ENCODE measurements at regions not wholly inside any gene's neighbourhood (a gene's known extent, or its start where the extent isn't known, plus 50 kb on each side); places are given as distances from the start of the nearest gene placed in this dataset.

- Histone ChIP-seq H3K4me3 (ENCODE audit: low read depth in 2 of 2, low read length in 1 of 2) (no peak overlapping the region), H3K79me2 (ENCODE audit: insufficient read depth) (no peaks in the 10 kb centered on the region), H3K9ac (no peak overlapping the region), H3K4me1 (ENCODE audit: control insufficient read depth in 1 of 2, insufficient read depth in 2 of 2, low read depth in 1 of 2, low read length in 1 of 2) (peaks cover 0 to 5% of the 10 kb centered on the region in 2 experiments; a peak in 1 of 4 replicates), H4K20me1 (ENCODE audit: insufficient read depth) (no peaks in the 10 kb centered on the region), H3K9me2 (no peaks in the 10 kb centered on the region), H3K27ac (ENCODE audit: low read depth in 2 of 2, low read length in 1 of 2) (no peak overlapping the region), H3K9me3 (no peaks in the 10 kb centered on the region), H3K4me2 (no peak overlapping the region), H3K27me3 (ENCODE audit: insufficient read depth) (no peaks in the 10 kb centered on the region), H3K36me3 (replicated peaks in 1 of 2; ENCODE audit: control insufficient read depth in 1 of 2, insufficient read depth in 2 of 2, low read length in 1 of 2) (no peaks in the 10 kb centered on the region), H3F3A (replicated peaks; ENCODE audit: insufficient read depth) (no peaks in the 10 kb centered on the region), H2AFZ (ENCODE audit: low read depth) (no peak overlapping the region)
- DNase-seq: no peak
- CTCF ChIA-PET: interaction anchor here (1.6 kb wide), 1 partner anchor 674 kb away, joined by 9 read pairs; no protein-coding TSS in a partner anchor
- 73% methylated on average over 4 of the region's 4 CpGs for WGBS (ENCODE audit: low lambda C conversion rate)
- POLR2A ChIA-PET: no interaction called here
- TF ChIP-seq, protein P1, sequence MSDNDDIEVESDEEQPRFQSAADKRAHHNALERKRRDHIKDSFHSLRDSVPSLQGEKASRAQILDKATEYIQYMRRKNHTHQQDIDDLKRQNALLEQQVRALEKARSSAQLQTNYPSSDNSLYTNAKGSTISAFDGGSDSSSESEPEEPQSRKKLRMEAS (IDR thresholded peaks at IDR 0.05; ENCODE audit: low read depth): no peak
- TF ChIP-seq RFX5 (IDR thresholded peaks at IDR 0.05; ENCODE audit: low read length): no peak
- no peak for TF ChIP-seq JUND (IDR thresholded peaks at IDR 0.05)
- no peak for TF ChIP-seq ELF1 (IDR thresholded peaks at IDR 0.05)
- TF ChIP-seq, protein P2, sequence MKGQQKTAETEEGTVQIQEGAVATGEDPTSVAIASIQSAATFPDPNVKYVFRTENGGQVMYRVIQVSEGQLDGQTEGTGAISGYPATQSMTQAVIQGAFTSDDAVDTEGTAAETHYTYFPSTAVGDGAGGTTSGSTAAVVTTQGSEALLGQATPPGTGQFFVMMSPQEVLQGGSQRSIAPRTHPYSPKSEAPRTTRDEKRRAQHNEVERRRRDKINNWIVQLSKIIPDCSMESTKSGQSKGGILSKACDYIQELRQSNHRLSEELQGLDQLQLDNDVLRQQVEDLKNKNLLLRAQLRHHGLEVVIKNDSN (IDR thresholded peaks at IDR 0.05; ENCODE audit: borderline replicate concordance, low read depth): no peak
- no peak for TF ChIP-seq CHD2 (IDR thresholded peaks at IDR 0.05; ENCODE audit: low read length, partially characterized antibody)
- TF ChIP-seq TCF12 (IDR thresholded peaks at IDR 0.05): no peak
- no peak for TF ChIP-seq EZH2phosphoT487 (IDR thresholded peaks at IDR 0.05; ENCODE audit: borderline replicate concordance, low read depth)
- TF ChIP-seq, protein P3, sequence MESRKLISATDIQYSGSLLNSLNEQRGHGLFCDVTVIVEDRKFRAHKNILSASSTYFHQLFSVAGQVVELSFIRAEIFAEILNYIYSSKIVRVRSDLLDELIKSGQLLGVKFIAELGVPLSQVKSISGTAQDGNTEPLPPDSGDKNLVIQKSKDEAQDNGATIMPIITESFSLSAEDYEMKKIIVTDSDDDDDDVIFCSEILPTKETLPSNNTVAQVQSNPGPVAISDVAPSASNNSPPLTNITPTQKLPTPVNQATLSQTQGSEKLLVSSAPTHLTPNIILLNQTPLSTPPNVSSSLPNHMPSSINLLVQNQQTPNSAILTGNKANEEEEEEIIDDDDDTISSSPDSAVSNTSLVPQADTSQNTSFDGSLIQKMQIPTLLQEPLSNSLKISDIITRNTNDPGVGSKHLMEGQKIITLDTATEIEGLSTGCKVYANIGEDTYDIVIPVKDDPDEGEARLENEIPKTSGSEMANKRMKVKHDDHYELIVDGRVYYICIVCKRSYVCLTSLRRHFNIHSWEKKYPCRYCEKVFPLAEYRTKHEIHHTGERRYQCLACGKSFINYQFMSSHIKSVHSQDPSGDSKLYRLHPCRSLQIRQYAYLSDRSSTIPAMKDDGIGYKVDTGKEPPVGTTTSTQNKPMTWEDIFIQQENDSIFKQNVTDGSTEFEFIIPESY (IDR thresholded peaks at IDR 0.05; ENCODE audit: borderline replicate concordance, low read depth): no peak
- no peak for TF ChIP-seq NFIC (IDR thresholded peaks at IDR 0.05; ENCODE audit: borderline replicate concordance)
- TF ChIP-seq MEF2A (IDR thresholded peaks at IDR 0.05; ENCODE audit: borderline replicate concordance, low read depth): no peak
- no peak for TF ChIP-seq MXI1 (IDR thresholded peaks at IDR 0.05; ENCODE audit: low read depth, low read length)
- TF ChIP-seq SMC3 (IDR thresholded peaks at IDR 0.05; ENCODE audit: low read depth, low read length): no peak
- no peak for TF ChIP-seq TAF1 (IDR thresholded peaks at IDR 0.05; ENCODE audit: borderline replicate concordance, low read depth, low read length)
- no peak for TF ChIP-seq FOSL2 (IDR thresholded peaks at IDR 0.05; ENCODE audit: borderline replicate concordance, low read depth)
- TF ChIP-seq TEAD4 (IDR thresholded peaks at IDR 0.05; ENCODE audit: borderline replicate concordance, insufficient read depth): no peak
- no peak for TF ChIP-seq FOXM1 (IDR thresholded peaks at IDR 0.05; ENCODE audit: low read depth)
- no peak for TF ChIP-seq RXRA (IDR thresholded peaks at IDR 0.05; ENCODE audit: borderline replicate concordance, low read depth)
- no peak for TF ChIP-seq YY1 (IDR thresholded peaks at IDR 0.05; ENCODE audit: low read depth)
- TF ChIP-seq, protein P4, sequence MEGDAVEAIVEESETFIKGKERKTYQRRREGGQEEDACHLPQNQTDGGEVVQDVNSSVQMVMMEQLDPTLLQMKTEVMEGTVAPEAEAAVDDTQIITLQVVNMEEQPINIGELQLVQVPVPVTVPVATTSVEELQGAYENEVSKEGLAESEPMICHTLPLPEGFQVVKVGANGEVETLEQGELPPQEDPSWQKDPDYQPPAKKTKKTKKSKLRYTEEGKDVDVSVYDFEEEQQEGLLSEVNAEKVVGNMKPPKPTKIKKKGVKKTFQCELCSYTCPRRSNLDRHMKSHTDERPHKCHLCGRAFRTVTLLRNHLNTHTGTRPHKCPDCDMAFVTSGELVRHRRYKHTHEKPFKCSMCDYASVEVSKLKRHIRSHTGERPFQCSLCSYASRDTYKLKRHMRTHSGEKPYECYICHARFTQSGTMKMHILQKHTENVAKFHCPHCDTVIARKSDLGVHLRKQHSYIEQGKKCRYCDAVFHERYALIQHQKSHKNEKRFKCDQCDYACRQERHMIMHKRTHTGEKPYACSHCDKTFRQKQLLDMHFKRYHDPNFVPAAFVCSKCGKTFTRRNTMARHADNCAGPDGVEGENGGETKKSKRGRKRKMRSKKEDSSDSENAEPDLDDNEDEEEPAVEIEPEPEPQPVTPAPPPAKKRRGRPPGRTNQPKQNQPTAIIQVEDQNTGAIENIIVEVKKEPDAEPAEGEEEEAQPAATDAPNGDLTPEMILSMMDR (IDR thresholded peaks at IDR 0.05): no peak
These were observed 133.4 kb upstream of the SLC30A5 start for GRCh38 chr5:68960456-68960855.
